HEK293 (cell line): ENCODE measurements at regions not wholly inside any gene's neighbourhood (a gene's known extent, or its start where the extent isn't known, plus 50 kb on each side); places are given as distances from the start of the nearest gene placed in this dataset.

Experiments
- CTCF ChIA-PET: fragments of 350-600 bp; formaldehyde crosslinking; extraction: SDS; loops from one replicate; lab custom pipeline; 2021; ENCODE audit warnings: antibody characterized with exemption; lab: Yijun Ruan, JAX
- POLR2A ChIA-PET: fragments of 300-600 bp; formaldehyde crosslinking; extraction: SDS; loops from one replicate; lab custom pipeline; 2020; ENCODE audit warnings: antibody characterized with exemption, inconsistent platforms; lab: Yijun Ruan, JAX
- H3K27ac ChIP-seq: fragments of 200-500 bp; sonication (Bioruptor generic); 2 replicates; pipeline ENCODE4 v1.5.1; 2014; ENCODE audit warnings: low read depth, low read length, control low read depth, inconsistent platforms; ENCODE audit errors: extremely low read depth
- H3K36me3 ChIP-seq, 2 experiments: fragments of 200-500 bp in 1 of 2; sonication (Bioruptor generic) in 1 of 2; 1 replicate in 1 of 2; 2 replicates in 1 of 2; pipeline ENCODE4 v1.5.1; 2014 to 2017; ENCODE audit warnings: inconsistent platforms in 2 of 2, low read length in 2 of 2; ENCODE audit not compliant: control insufficient read depth in 2 of 2, insufficient read depth in 1 of 2
- H3K4me1 ChIP-seq: fragments of 200-500 bp; sonication (Bioruptor generic); 2 replicates; pipeline ENCODE4 v1.5.1; 2014; ENCODE audit warnings: mild to moderate bottlenecking, low read length, inconsistent platforms; ENCODE audit not compliant: control insufficient read depth, insufficient read depth
- H3K4me3 ChIP-seq: 2 replicates; pipeline ENCODE4 v1.5.1; 2011; ENCODE audit warnings: low read depth, mild to moderate bottlenecking, control low read depth, low read length, moderate library complexity
- H3K9me3 ChIP-seq: fragments of 200-500 bp; sonication (Bioruptor generic); 2 replicates; pipeline ENCODE4 v1.5.1; 2014; ENCODE audit warnings: low read depth, low read length, inconsistent platforms; ENCODE audit not compliant: control insufficient read depth, insufficient read depth
- BCL11B ChIP-seq: fragments of 450-650 bp; formaldehyde crosslinking; IDR thresholded peaks from 2 replicates; pipeline ENCODE4 v1.5.1; 2016; ENCODE audit warnings: low read depth, missing biosample characterization, missing genetic modification characterization
- GLIS1 ChIP-seq: fragments of 450-650 bp; formaldehyde crosslinking; IDR thresholded peaks from 2 replicates; pipeline ENCODE4 v1.5.1; 2016; ENCODE audit warnings: missing biosample characterization, missing genetic modification characterization
- HOXA7 ChIP-seq: sonication (generic); formaldehyde crosslinking; IDR thresholded peaks from 2 replicates; pipeline ENCODE4 v1.8.1; 2022; ENCODE audit warnings: missing genetic modification reagents, borderline replicate concordance
- MEIS1 ChIP-seq: sonication (generic); formaldehyde crosslinking; IDR thresholded peaks from 2 replicates; pipeline ENCODE4 v1.8.1; 2022; ENCODE audit warnings: missing genetic modification reagents, mild to moderate bottlenecking, borderline replicate concordance
- MYNN ChIP-seq: fragments of 450-650 bp; formaldehyde crosslinking; IDR thresholded peaks from 2 replicates; pipeline ENCODE4 v1.5.1; 2016; ENCODE audit warnings: missing biosample characterization, missing genetic modification characterization, borderline replicate concordance
- RBAK ChIP-seq: fragments of 450-650 bp; formaldehyde crosslinking; IDR thresholded peaks from 2 replicates; pipeline ENCODE4 v1.5.1; 2016; ENCODE audit warnings: missing biosample characterization, missing genetic modification characterization
- REPIN1 ChIP-seq: fragments of 450-650 bp; formaldehyde crosslinking; IDR thresholded peaks from 2 replicates; pipeline ENCODE4 v1.5.1; 2017; ENCODE audit warnings: missing biosample characterization, missing genetic modification characterization, low read depth
- YY2 ChIP-seq: fragments of 450-650 bp; formaldehyde crosslinking; IDR thresholded peaks from 2 replicates; pipeline ENCODE4 v1.5.1; 2016; ENCODE audit warnings: missing biosample characterization, missing genetic modification characterization
- ZBTB20 ChIP-seq: fragments of 450-650 bp; formaldehyde crosslinking; IDR thresholded peaks from 2 replicates; pipeline ENCODE4 v1.5.1; 2016; ENCODE audit warnings: missing biosample characterization, missing genetic modification characterization
- ZBTB48 ChIP-seq: fragments of 450-650 bp; formaldehyde crosslinking; IDR thresholded peaks from 2 replicates; pipeline ENCODE4 v1.5.1; 2016; ENCODE audit warnings: missing biosample characterization, missing genetic modification characterization
- ZBTB8A ChIP-seq: fragments of 450-650 bp; formaldehyde crosslinking; IDR thresholded peaks from 2 replicates; pipeline ENCODE4 v1.5.1; 2016; ENCODE audit warnings: missing biosample characterization, missing genetic modification characterization
- ZFHX2 ChIP-seq: fragments of 450-650 bp; formaldehyde crosslinking; conservative IDR thresholded peaks from 2 replicates; pipeline ENCODE4 v1.5.1; 2016; ENCODE audit warnings: missing biosample characterization, missing genetic modification characterization
- ZFP41 ChIP-seq: fragments of 450-650 bp; formaldehyde crosslinking; IDR thresholded peaks from 2 replicates; pipeline ENCODE4 v1.5.1; 2016; ENCODE audit warnings: missing biosample characterization, missing genetic modification characterization, borderline replicate concordance
- ZNF121 ChIP-seq: fragments of 450-650 bp; formaldehyde crosslinking; IDR thresholded peaks from 2 replicates; pipeline ENCODE4 v1.5.1; 2016; ENCODE audit warnings: missing biosample characterization, missing genetic modification characterization
- ZNF132 ChIP-seq: fragments of 450-650 bp; formaldehyde crosslinking; IDR thresholded peaks from 2 replicates; pipeline ENCODE4 v1.5.1; 2017; ENCODE audit warnings: missing biosample characterization, missing genetic modification characterization, borderline replicate concordance
- ZNF133 ChIP-seq: fragments of 450-650 bp; formaldehyde crosslinking; IDR thresholded peaks from 2 replicates; pipeline ENCODE4 v1.5.1; 2016; ENCODE audit warnings: missing biosample characterization, missing genetic modification characterization
- ZNF174 ChIP-seq: fragments of 450-650 bp; formaldehyde crosslinking; IDR thresholded peaks from 2 replicates; pipeline ENCODE4 v1.5.0; 2017; ENCODE audit warnings: missing biosample characterization, mild to moderate bottlenecking, missing genetic modification characterization
- ZNF223 ChIP-seq: fragments of 450-650 bp; formaldehyde crosslinking; IDR thresholded peaks from 2 replicates; pipeline ENCODE4 v1.5.1; 2016; ENCODE audit warnings: missing biosample characterization, missing genetic modification characterization
- ZNF292 ChIP-seq: fragments of 450-650 bp; formaldehyde crosslinking; IDR thresholded peaks from 2 replicates; pipeline ENCODE4 v1.5.1; 2016; ENCODE audit warnings: low read depth, missing biosample characterization, missing genetic modification characterization, borderline replicate concordance
- ZNF311 ChIP-seq: fragments of 450-650 bp; formaldehyde crosslinking; IDR thresholded peaks from 2 replicates; pipeline ENCODE4 v1.5.1; 2017; ENCODE audit warnings: missing biosample characterization, missing genetic modification characterization, borderline replicate concordance
- ZNF416 ChIP-seq: fragments of 450-650 bp; formaldehyde crosslinking; IDR thresholded peaks from 2 replicates; pipeline ENCODE4 v1.5.1; 2016; ENCODE audit warnings: missing biosample characterization, missing genetic modification characterization
- ZNF48 ChIP-seq: fragments of 450-650 bp; formaldehyde crosslinking; IDR thresholded peaks from 2 replicates; pipeline ENCODE4 v1.5.1; 2016; ENCODE audit warnings: missing biosample characterization, missing genetic modification characterization
- ZNF747 ChIP-seq: fragments of 450-650 bp; formaldehyde crosslinking; IDR thresholded peaks from 2 replicates; pipeline ENCODE4 v1.5.1; 2016; ENCODE audit warnings: missing biosample characterization, missing genetic modification characterization
- ZNF76 ChIP-seq: fragments of 450-650 bp; formaldehyde crosslinking; IDR thresholded peaks from 2 replicates; pipeline ENCODE4; 2016; ENCODE audit warnings: low read depth, missing biosample characterization, missing genetic modification characterization, borderline replicate concordance
- ZNF777 ChIP-seq: fragments of 450-650 bp; formaldehyde crosslinking; IDR thresholded peaks from 2 replicates; pipeline ENCODE4 v1.5.1; 2017; ENCODE audit warnings: missing biosample characterization, missing genetic modification characterization, borderline replicate concordance
- TF ChIP-seq, protein P1 (sequence below): fragments of 450-650 bp; formaldehyde crosslinking; IDR thresholded peaks from 2 replicates; pipeline ENCODE4 v1.5.1; 2016; ENCODE audit warnings: missing biosample characterization, missing genetic modification characterization
- TF ChIP-seq, protein P2 (sequence below): fragments of 450-650 bp; formaldehyde crosslinking; IDR thresholded peaks from 2 replicates; pipeline ENCODE4 v1.5.1; 2017; ENCODE audit warnings: missing biosample characterization, missing genetic modification characterization
- TF ChIP-seq, protein P3 (sequence below): fragments of 450-650 bp; formaldehyde crosslinking; conservative IDR thresholded peaks from 2 replicates; pipeline ENCODE4 v1.5.1; 2016; ENCODE audit warnings: low read depth, missing biosample characterization, missing genetic modification characterization
- TF ChIP-seq, protein P4 (sequence below): fragments of 450-650 bp; formaldehyde crosslinking; IDR thresholded peaks from 2 replicates; pipeline ENCODE4 v1.5.1; 2017; ENCODE audit warnings: missing biosample characterization, missing genetic modification characterization

DNA sequence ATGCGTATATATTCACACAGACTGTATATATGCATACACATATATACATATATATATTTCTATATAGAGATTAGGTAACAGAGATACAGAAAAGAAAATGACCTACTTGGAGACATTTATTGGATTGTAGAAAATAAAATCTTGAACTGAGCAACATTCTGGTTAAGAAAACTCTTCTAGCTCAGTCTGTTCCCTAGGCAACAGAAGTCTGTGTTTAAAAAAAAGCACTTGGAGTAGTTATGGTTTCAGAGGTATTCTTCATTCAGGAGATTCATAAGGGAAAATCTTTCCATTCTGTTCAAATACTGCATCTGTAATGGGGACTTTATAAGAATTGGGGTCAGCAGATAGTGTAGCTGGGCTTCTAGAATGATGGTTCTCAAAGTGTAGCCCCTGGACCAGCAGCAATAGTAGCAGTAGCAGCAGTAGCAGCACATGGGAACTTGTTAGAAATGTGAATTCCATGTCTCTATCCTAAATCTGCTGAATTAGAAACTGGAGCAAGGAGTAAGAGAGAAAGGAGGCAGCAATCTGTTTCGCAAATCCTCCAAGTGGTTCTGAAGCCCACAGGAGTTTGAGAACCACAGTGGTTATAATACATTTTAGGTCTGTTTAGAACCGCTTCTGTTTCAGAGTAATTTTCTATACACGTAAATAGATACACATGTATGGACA lies 112.8 kb upstream of the TMEM108 start:
- no peak overlapping the region for H3K27ac ChIP-seq
- CTCF ChIA-PET = no interaction called here
- POLR2A ChIA-PET = no interaction called here
- no peak for TF ChIP-seq ZNF777
- TF ChIP-seq RBAK = no peak
- no peak for TF ChIP-seq ZBTB8A (tag by site-specific recombination)
- no peak for TF ChIP-seq ZNF76
- TF ChIP-seq, protein P1, sequence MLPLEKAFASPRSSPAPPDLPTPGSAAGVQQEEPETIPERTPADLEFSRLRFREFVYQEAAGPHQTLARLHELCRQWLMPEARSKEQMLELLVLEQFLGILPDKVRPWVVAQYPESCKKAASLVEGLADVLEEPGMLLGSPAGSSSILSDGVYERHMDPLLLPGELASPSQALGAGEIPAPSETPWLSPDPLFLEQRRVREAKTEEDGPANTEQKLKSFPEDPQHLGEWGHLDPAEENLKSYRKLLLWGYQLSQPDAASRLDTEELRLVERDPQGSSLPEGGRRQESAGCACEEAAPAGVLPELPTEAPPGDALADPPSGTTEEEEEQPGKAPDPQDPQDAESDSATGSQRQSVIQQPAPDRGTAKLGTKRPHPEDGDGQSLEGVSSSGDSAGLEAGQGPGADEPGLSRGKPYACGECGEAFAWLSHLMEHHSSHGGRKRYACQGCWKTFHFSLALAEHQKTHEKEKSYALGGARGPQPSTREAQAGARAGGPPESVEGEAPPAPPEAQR (tag by site-specific recombination) = no peak
- TF ChIP-seq ZNF292 (tag by site-specific recombination) = no peak
- no peak for TF ChIP-seq YY2 (tag by site-specific recombination)
- no peak for TF ChIP-seq ZNF223
- TF ChIP-seq ZBTB48 = no peak
- no peak for TF ChIP-seq ZFHX2
- TF ChIP-seq MEIS1 (CRISPR knock-in tag) = no peak
- TF ChIP-seq BCL11B = no peak
- no peak for TF ChIP-seq HOXA7 (CRISPR knock-in tag)
- no peak for TF ChIP-seq ZNF132 (tag by site-specific recombination)
- TF ChIP-seq MYNN (tag by site-specific recombination) = no peak
- TF ChIP-seq, protein P2, sequence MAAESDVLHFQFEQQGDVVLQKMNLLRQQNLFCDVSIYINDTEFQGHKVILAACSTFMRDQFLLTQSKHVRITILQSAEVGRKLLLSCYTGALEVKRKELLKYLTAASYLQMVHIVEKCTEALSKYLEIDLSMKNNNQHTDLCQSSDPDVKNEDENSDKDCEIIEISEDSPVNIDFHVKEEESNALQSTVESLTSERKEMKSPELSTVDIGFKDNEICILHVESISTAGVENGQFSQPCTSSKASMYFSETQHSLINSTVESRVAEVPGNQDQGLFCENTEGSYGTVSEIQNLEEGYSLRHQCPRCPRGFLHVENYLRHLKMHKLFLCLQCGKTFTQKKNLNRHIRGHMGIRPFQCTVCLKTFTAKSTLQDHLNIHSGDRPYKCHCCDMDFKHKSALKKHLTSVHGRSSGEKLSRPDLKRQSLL (tag by site-specific recombination) = no peak
- TF ChIP-seq, protein P3, sequence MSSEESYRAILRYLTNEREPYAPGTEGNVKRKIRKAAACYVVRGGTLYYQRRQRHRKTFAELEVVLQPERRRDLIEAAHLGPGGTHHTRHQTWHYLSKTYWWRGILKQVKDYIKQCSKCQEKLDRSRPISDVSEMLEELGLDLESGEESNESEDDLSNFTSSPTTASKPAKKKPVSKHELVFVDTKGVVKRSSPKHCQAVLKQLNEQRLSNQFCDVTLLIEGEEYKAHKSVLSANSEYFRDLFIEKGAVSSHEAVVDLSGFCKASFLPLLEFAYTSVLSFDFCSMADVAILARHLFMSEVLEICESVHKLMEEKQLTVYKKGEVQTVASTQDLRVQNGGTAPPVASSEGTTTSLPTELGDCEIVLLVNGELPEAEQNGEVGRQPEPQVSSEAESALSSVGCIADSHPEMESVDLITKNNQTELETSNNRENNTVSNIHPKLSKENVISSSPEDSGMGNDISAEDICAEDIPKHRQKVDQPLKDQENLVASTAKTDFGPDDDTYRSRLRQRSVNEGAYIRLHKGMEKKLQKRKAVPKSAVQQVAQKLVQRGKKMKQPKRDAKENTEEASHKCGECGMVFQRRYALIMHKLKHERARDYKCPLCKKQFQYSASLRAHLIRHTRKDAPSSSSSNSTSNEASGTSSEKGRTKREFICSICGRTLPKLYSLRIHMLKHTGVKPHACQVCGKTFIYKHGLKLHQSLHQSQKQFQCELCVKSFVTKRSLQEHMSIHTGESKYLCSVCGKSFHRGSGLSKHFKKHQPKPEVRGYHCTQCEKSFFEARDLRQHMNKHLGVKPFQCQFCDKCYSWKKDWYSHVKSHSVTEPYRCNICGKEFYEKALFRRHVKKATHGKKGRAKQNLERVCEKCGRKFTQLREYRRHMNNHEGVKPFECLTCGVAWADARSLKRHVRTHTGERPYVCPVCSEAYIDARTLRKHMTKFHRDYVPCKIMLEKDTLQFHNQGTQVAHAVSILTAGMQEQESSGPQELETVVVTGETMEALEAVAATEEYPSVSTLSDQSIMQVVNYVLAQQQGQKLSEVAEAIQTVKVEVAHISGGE (tag by site-specific recombination) = no peak
- TF ChIP-seq, all 188 proteins: peak for 0
- no peaks in the 10 kb centered on the region for H3K36me3 ChIP-seq
- H3K4me1 ChIP-seq = no peaks in the 10 kb centered on the region
- no peak overlapping the region for H3K4me3 ChIP-seq
- no peaks in the 10 kb centered on the region for H3K9me3 ChIP-seq

DNA sequence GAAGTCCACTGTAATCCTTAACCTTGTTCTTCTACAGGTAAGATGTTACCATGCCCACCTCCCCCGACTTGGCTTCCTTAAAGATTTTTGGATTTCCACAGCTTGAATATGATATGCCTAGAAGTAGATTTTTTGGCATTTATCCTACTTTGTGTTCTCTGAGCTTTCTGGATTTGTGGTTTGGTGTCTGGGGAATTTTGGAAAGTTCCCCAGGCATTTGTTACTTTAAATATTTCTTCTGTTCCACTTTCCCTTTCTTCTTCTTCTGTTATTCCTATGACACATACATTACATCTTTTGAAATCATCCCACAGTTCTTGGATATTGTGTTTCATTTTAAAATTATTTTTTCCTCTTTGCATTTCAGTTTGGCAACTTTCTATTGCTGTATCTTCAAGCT lies 122.1 kb upstream of the TMEM108 start:
- ChIA-PET CTCF (no interaction called here), POLR2A (no interaction called here)
- Histone ChIP-seq H3K4me3 (no peak overlapping the region), H3K4me1 (no peaks in the 10 kb centered on the region), H3K9me3 (no peaks in the 10 kb centered on the region), H3K27ac (no peak overlapping the region), H3K36me3 (no peaks in the 10 kb centered on the region)
- TF ChIP-seq REPIN1 (tag by site-specific recombination) (no peak), ZBTB8A (tag by site-specific recombination) (no peak), ZNF48 (tag by site-specific recombination) (no peak), ZNF311 (tag by site-specific recombination) (no peak), ZNF133 (no peak), ZNF416 (no peak), ZBTB20 (tag by site-specific recombination) (no peak), GLIS1 (tag by site-specific recombination) (no peak), ZNF121 (tag by site-specific recombination) (no peak), ZFP41 (tag by site-specific recombination) (no peak), ZNF747 (tag by site-specific recombination) (no peak), ZNF174 (tag by site-specific recombination) (no peak)
- TF ChIP-seq, protein P4, sequence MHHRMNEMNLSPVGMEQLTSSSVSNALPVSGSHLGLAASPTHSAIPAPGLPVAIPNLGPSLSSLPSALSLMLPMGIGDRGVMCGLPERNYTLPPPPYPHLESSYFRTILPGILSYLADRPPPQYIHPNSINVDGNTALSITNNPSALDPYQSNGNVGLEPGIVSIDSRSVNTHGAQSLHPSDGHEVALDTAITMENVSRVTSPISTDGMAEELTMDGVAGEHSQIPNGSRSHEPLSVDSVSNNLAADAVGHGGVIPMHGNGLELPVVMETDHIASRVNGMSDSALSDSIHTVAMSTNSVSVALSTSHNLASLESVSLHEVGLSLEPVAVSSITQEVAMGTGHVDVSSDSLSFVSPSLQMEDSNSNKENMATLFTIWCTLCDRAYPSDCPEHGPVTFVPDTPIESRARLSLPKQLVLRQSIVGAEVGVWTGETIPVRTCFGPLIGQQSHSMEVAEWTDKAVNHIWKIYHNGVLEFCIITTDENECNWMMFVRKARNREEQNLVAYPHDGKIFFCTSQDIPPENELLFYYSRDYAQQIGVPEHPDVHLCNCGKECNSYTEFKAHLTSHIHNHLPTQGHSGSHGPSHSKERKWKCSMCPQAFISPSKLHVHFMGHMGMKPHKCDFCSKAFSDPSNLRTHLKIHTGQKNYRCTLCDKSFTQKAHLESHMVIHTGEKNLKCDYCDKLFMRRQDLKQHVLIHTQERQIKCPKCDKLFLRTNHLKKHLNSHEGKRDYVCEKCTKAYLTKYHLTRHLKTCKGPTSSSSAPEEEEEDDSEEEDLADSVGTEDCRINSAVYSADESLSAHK (tag by site-specific recombination) = no peak
